B cell (primary cell): ENCODE measurements at regions not wholly inside any gene's neighbourhood (a gene's known extent, or its start where the extent isn't known, plus 50 kb on each side); places are given as distances from the start of the nearest gene placed in this dataset.

Experiments used
- EZH2 ChIP-seq: IDR thresholded peaks from 2 replicates; pipeline ENCODE4 v1.6.1; 2012; ENCODE audit warnings: borderline replicate concordance, low read depth, mild to moderate bottlenecking, moderate library complexity, low read length; ENCODE audit not compliant: insufficient read depth, poor library complexity, severe bottlenecking
- TF ChIP-seq, protein P1 (sequence below): fragments of 200-600 bp; IDR thresholded peaks from one replicate; pipeline ENCODE4 v1.8.0; 2022; ENCODE audit warnings: antibody characterized with exemption, mild to moderate bottlenecking

DNA sequence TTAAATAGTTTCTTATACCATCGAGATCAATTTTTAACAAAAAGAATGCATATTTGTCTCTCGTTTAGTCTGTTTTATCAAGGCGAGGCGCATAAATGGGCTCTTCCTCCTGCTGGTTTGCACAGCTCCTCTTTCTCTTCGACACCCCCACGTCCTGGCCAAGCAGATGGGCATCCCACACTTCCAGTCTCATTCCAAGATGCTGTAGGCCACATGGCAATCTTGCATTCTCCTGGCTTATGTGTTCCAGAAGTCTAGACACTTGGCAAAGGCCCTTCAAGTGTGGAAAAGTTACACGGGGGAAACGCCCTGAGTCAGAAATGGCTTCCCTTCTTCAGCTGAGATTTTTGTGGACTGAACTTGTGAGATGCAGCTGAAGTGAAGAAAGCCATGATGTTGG lies 447.1 kb downstream of the QKI start:
- TF ChIP-seq EZH2, result no peak
- TF ChIP-seq, protein P1, sequence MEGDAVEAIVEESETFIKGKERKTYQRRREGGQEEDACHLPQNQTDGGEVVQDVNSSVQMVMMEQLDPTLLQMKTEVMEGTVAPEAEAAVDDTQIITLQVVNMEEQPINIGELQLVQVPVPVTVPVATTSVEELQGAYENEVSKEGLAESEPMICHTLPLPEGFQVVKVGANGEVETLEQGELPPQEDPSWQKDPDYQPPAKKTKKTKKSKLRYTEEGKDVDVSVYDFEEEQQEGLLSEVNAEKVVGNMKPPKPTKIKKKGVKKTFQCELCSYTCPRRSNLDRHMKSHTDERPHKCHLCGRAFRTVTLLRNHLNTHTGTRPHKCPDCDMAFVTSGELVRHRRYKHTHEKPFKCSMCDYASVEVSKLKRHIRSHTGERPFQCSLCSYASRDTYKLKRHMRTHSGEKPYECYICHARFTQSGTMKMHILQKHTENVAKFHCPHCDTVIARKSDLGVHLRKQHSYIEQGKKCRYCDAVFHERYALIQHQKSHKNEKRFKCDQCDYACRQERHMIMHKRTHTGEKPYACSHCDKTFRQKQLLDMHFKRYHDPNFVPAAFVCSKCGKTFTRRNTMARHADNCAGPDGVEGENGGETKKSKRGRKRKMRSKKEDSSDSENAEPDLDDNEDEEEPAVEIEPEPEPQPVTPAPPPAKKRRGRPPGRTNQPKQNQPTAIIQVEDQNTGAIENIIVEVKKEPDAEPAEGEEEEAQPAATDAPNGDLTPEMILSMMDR, result no peak
